ENCODE measurements at regions not wholly inside any gene's neighbourhood (a gene's known extent, or its start where the extent isn't known, plus 50 kb on each side); places are given as distances from the start of the nearest gene placed in this dataset.

DNA sequence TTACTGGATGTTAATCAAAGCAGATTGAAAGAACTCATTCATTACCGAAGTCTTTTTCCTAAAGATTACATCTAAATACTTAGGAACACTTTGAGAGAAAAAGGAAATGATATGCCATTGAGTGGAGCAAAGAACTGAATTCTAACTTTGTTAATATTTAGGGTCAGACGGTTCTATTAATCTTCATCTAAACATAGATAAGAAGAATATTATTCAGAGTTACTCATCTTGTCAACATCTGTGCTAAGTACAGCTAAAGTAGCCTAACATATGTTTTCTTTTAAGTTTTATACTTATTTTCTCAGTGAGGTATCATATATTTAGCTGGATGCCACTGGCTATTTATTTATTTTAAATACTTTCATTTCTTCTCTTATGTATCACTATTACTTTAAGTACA is 1763.7 kb downstream of the EFNA5 start:
- TF ChIP-seq, protein P1, sequence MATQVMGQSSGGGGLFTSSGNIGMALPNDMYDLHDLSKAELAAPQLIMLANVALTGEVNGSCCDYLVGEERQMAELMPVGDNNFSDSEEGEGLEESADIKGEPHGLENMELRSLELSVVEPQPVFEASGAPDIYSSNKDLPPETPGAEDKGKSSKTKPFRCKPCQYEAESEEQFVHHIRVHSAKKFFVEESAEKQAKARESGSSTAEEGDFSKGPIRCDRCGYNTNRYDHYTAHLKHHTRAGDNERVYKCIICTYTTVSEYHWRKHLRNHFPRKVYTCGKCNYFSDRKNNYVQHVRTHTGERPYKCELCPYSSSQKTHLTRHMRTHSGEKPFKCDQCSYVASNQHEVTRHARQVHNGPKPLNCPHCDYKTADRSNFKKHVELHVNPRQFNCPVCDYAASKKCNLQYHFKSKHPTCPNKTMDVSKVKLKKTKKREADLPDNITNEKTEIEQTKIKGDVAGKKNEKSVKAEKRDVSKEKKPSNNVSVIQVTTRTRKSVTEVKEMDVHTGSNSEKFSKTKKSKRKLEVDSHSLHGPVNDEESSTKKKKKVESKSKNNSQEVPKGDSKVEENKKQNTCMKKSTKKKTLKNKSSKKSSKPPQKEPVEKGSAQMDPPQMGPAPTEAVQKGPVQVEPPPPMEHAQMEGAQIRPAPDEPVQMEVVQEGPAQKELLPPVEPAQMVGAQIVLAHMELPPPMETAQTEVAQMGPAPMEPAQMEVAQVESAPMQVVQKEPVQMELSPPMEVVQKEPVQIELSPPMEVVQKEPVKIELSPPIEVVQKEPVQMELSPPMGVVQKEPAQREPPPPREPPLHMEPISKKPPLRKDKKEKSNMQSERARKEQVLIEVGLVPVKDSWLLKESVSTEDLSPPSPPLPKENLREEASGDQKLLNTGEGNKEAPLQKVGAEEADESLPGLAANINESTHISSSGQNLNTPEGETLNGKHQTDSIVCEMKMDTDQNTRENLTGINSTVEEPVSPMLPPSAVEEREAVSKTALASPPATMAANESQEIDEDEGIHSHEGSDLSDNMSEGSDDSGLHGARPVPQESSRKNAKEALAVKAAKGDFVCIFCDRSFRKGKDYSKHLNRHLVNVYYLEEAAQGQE (IDR thresholded peaks at IDR 0.05; ENCODE audit: low read depth): no peak
- TF ChIP-seq EP300 (IDR thresholded peaks at IDR 0.05; ENCODE audit: borderline replicate concordance) (no peak), FOXM1 (IDR thresholded peaks at IDR 0.05; ENCODE audit: borderline replicate concordance, low read depth) (no peak), ZBTB7A (IDR thresholded peaks at IDR 0.05; ENCODE audit: low read depth) (no peak), EGR1 (IDR thresholded peaks at IDR 0.05) (no peak), RAD21 (IDR thresholded peaks at IDR 0.05; ENCODE audit: low read depth) (no peak), TEAD4 (IDR thresholded peaks at IDR 0.05) (no peak), TAF1 (IDR thresholded peaks at IDR 0.05; ENCODE audit: low read depth) (no peak), YY1 (IDR thresholded peaks at IDR 0.05; ENCODE audit: low read depth) (no peak), CEBPB (IDR thresholded peaks at IDR 0.05) (no peak), NFIC (IDR thresholded peaks at IDR 0.05) (no peak), TCF12 (IDR thresholded peaks at IDR 0.05; ENCODE audit: low read depth) (no peak), CREB1 (IDR thresholded peaks at IDR 0.05; ENCODE audit: low read depth) (no peak)
- TF ChIP-seq, protein P2, sequence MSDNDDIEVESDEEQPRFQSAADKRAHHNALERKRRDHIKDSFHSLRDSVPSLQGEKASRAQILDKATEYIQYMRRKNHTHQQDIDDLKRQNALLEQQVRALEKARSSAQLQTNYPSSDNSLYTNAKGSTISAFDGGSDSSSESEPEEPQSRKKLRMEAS (IDR thresholded peaks at IDR 0.05): no peak
- TF ChIP-seq, protein P3, sequence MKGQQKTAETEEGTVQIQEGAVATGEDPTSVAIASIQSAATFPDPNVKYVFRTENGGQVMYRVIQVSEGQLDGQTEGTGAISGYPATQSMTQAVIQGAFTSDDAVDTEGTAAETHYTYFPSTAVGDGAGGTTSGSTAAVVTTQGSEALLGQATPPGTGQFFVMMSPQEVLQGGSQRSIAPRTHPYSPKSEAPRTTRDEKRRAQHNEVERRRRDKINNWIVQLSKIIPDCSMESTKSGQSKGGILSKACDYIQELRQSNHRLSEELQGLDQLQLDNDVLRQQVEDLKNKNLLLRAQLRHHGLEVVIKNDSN (IDR thresholded peaks at IDR 0.05): no peak

DNA sequence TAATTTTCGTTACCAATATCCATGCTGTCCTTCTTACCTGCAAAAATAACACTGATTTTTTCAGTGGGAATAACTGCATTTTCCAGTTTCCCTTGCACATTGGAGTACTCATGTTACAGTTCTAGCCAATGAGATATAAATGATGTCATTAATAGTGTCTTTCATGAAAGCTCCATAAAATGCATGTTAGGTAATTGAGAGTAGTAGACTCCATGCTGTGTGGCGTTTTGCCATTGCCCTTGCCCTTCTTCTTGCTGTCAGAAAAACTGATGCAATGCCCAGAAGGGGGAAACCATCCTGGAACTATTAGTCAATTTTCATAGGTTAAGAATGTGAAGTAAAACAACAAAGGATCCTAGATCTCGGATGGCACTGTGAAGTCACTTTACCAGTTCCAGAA is 1765.3 kb downstream of the EFNA5 start:
- TF ChIP-seq FOXM1 (IDR thresholded peaks at IDR 0.05; ENCODE audit: borderline replicate concordance, low read depth) (no peak), TAF1 (IDR thresholded peaks at IDR 0.05; ENCODE audit: low read depth) (no peak), TEAD4 (IDR thresholded peaks at IDR 0.05) (no peak), EP300 (IDR thresholded peaks at IDR 0.05; ENCODE audit: borderline replicate concordance) (no peak)

DNA sequence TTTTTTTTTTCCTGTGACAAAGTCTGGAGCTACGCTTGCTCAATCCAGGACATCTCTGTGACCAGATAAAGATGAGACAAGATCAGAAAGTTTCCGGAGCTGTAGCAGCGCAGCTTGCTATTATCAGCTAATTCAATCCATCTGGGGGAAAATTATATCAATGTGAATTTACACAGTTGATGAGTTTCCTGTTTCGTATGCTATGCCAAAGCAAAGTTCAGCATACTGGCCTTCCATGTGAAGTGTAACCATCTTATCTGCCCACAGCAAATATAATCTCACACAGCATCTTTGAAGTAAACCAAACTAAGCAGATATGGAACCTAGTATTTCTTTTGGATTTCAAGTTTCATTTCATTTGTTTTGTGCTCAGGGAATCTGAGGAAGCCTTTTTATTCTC is 1767.7 kb downstream of the EFNA5 start:
- TF ChIP-seq NFIC (IDR thresholded peaks at IDR 0.05) (no peak), TAF1 (IDR thresholded peaks at IDR 0.05; ENCODE audit: low read depth) (no peak), ZBTB7A (IDR thresholded peaks at IDR 0.05; ENCODE audit: low read depth) (no peak), YY1 (IDR thresholded peaks at IDR 0.05; ENCODE audit: low read depth) (no peak), TEAD4 (IDR thresholded peaks at IDR 0.05) (no peak), CREB1 (IDR thresholded peaks at IDR 0.05; ENCODE audit: low read depth) (no peak), EP300 (IDR thresholded peaks at IDR 0.05; ENCODE audit: borderline replicate concordance) (no peak), RAD21 (IDR thresholded peaks at IDR 0.05; ENCODE audit: low read depth) (no peak), CEBPB (IDR thresholded peaks at IDR 0.05) (no peak), TCF12 (IDR thresholded peaks at IDR 0.05; ENCODE audit: low read depth) (no peak), FOXM1 (IDR thresholded peaks at IDR 0.05; ENCODE audit: borderline replicate concordance, low read depth) (no peak), EGR1 (IDR thresholded peaks at IDR 0.05) (no peak)
- TF ChIP-seq, protein P3 (IDR thresholded peaks at IDR 0.05): no peak
- TF ChIP-seq, protein P2 (IDR thresholded peaks at IDR 0.05): no peak
- TF ChIP-seq, protein P1 (IDR thresholded peaks at IDR 0.05; ENCODE audit: low read depth): no peak

DNA sequence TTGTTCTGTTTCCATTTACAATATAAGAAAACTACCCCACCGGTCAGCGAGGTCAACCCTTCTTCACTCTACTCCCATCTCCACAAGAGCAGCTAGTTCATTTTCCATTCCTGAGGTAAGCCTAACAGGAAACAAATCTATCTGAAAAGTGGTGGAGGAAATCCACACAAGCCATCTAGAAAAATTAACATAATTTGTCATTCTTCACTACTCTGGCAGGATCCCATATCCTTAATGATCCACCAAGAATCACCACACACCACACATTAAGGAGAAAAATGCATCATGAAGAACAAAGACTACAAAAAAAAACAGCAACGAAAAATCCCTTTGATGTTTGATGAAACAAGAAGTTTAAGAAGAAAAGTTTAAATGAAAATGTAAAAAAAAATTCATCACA is 1771.0 kb downstream of the EFNA5 start:
- TF ChIP-seq EGR1 (IDR thresholded peaks at IDR 0.05) (no peak), TCF12 (IDR thresholded peaks at IDR 0.05; ENCODE audit: low read depth) (no peak)
- TF ChIP-seq, protein P1 (IDR thresholded peaks at IDR 0.05; ENCODE audit: low read depth): no peak

DNA sequence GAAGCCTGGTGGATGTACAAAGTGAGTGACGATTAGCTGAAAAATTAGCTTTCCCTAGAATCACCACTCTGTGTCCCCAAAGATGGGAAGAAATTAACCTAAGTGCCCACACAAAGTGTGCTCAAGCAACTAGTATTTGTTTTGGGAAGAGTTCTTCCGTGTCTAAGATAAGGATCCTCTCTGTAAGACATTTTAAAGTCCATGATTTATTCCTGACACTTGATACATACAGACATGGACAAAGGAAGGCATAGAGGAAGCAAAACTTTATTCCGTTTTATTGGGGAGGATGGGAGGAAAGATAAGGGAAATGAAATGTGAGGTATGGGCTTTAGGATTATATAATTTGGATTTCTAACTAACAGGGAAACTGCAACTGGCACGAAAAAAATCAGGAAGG is 1772.6 kb downstream of the EFNA5 start:
- no peak for TF ChIP-seq YY1 (IDR thresholded peaks at IDR 0.05; ENCODE audit: low read depth)
- TF ChIP-seq ZBTB7A (IDR thresholded peaks at IDR 0.05; ENCODE audit: low read depth): no peak
- no peak for TF ChIP-seq CREB1 (IDR thresholded peaks at IDR 0.05; ENCODE audit: low read depth)
- no peak for TF ChIP-seq EGR1 (IDR thresholded peaks at IDR 0.05)
- TF ChIP-seq EP300 (IDR thresholded peaks at IDR 0.05; ENCODE audit: borderline replicate concordance): no peak
- TF ChIP-seq, protein P2 (IDR thresholded peaks at IDR 0.05): no peak
- TF ChIP-seq CEBPB (IDR thresholded peaks at IDR 0.05): no peak
- TF ChIP-seq TEAD4 (IDR thresholded peaks at IDR 0.05): no peak
- TF ChIP-seq, protein P1 (IDR thresholded peaks at IDR 0.05; ENCODE audit: low read depth): no peak
- TF ChIP-seq FOXM1 (IDR thresholded peaks at IDR 0.05; ENCODE audit: borderline replicate concordance, low read depth): no peak
- no peak for TF ChIP-seq NFIC (IDR thresholded peaks at IDR 0.05)
- no peak for TF ChIP-seq TCF12 (IDR thresholded peaks at IDR 0.05; ENCODE audit: low read depth)
- TF ChIP-seq RAD21 (IDR thresholded peaks at IDR 0.05; ENCODE audit: low read depth): no peak
